H1 (cell line): ENCODE measurements at regions not wholly inside any gene's neighbourhood (a gene's known extent, or its start where the extent isn't known, plus 50 kb on each side); places are given as distances from the start of the nearest gene placed in this dataset.

Experiments
- HDAC2 ChIP-seq, 2 experiments: fragments of 300-600 bp in 1 of 2; sonication (generic) in 1 of 2; IDR thresholded peaks; 2 replicates each; pipeline ENCODE4 v1.6.1; 2011 to 2012; ENCODE audit warnings: low read depth in 2 of 2, low read length in 2 of 2, mild to moderate bottlenecking in 2 of 2, moderate library complexity in 2 of 2, borderline replicate concordance in 1 of 2, inconsistent platforms in 1 of 2
- KDM1A ChIP-seq: fragments of 200-600, 300-600 bp; sonication (generic); IDR thresholded peaks from 2 replicates; pipeline ENCODE4 v1.7.1; 2016; ENCODE audit warnings: mild to moderate bottlenecking, low read length, borderline replicate concordance
- NRF1 ChIP-seq: IDR thresholded peaks from 2 replicates; pipeline ENCODE4 v1.6.1; 2011; ENCODE audit warnings: mild to moderate bottlenecking, low read depth, low read length, improper control_type of control experiment
- SP4 ChIP-seq: IDR thresholded peaks from 2 replicates; pipeline ENCODE4 v1.6.1; 2012; ENCODE audit warnings: low read length, inconsistent platforms

DNA sequence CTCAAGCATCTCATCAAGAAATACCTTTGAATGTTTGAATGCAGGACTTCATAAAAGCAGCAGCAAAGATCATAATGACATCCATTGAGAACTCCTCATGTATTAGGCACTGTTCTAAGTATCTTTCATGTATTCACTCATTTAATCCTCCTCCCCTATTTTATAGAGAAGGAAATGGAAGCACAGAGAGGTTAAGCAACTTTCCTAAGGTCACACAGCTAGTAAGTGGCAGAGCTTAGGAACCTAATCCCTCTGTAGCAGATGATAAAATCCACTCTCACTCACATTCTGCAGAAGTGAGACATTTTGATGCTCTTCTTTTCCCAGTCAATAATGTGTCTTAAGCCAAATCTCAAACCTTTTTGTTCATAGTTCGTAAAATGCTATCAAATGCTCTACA, 350.8 kb upstream of the C16orf82 start (continued):
- no peak for TF ChIP-seq SP4
- TF ChIP-seq KDM1A, result peak; percentile 70; the same call in 1 of the 2 replicates
- TF ChIP-seq NRF1, result no peak
- peak in 1 of 2 experiments; percentile 43; a peak in 1 of 4 replicates for TF ChIP-seq HDAC2 (IDR thresholded peaks at IDR 0.05; ENCODE audit: borderline replicate concordance in 1 of 2, low read depth in 2 of 2, low read length in 2 of 2)
- TF ChIP-seq, all 59 proteins: peak for 2
